ENCODE measurements at regions not wholly inside any gene's neighbourhood (a gene's known extent, or its start where the extent isn't known, plus 50 kb on each side); places are given as distances from the start of the nearest gene placed in this dataset.

DNA sequence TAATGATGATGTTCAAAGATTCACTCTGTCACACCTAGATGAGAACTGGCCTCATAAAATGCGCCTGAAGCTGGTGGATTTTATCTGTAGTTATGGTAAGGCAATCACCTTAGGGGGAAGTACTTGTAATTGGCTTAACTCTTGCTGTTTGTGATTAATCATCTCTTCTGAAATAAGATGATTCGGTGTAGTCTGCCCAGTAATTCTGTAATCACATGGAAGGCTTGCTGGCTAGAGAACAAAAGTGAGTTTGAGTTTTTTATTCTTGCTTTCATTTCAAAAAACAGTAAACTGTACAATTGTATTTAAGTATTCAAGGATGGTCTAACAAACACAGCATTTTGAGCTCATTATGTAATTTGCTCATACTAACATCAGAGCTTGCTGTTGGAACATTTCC, 72.1 kb downstream of the OTOL1 start:
- TF ChIP-seq EP300 (IDR thresholded peaks at IDR 0.05) (no peak), CTCF (IDR thresholded peaks at IDR 0.05) (no peak)

All from gastroesophageal sphincter (tissue), 3 donors.